ENCODE measurements at regions not wholly inside any gene's neighbourhood (a gene's known extent, or its start where the extent isn't known, plus 50 kb on each side); places are given as distances from the start of the nearest gene placed in this dataset.

- H3K4me3 ChIP-seq: no peak overlapping the region
- H3K9me3 ChIP-seq: no peaks in the 10 kb centered on the region
- H3K36me3 ChIP-seq: no peaks in the 10 kb centered on the region
- DNase-seq: no peak
- TF ChIP-seq POLR2A (IDR thresholded peaks at IDR 0.05) (no peak), CTCF (IDR thresholded peaks at IDR 0.05) (no peak)
- no peaks in the 10 kb centered on the region for H3K27me3 ChIP-seq
- no peak overlapping the region for H3K27ac ChIP-seq
- no peaks in the 10 kb centered on the region for H3K4me1 ChIP-seq
Observed at GRCh38 chr5:61619289-61619688, 287.2 kb downstream of the ZSWIM6 start.

GRCh38 chr5:61619777-61620518 is 287.9 kb downstream of the ZSWIM6 start:
- H3K36me3 ChIP-seq: no peaks in the 10 kb centered on the region
- no peak for TF ChIP-seq CTCF (IDR thresholded peaks at IDR 0.05)
- TF ChIP-seq POLR2A (IDR thresholded peaks at IDR 0.05): no peak
- no peaks in the 10 kb centered on the region for H3K27me3 ChIP-seq
- no peak overlapping the region for H3K4me3 ChIP-seq
- no peaks in the 10 kb centered on the region for H3K9me3 ChIP-seq
- H3K27ac ChIP-seq: no peak overlapping the region
- DNase-seq: no peak
- H3K4me1 ChIP-seq: peaks cover 0 to 3% (median 0%) of the 10 kb centered on the region in 4 donors

- DNase-seq: no peak
- Histone ChIP-seq H3K4me3 (no peak overlapping the region), H3K9me3 (no peaks in the 10 kb centered on the region), H3K36me3 (no peaks in the 10 kb centered on the region), H3K27ac (no peak overlapping the region), H3K4me1 (peaks cover 0 to 9% (median 2%) of the 10 kb centered on the region in 4 donors), H3K27me3 (no peaks in the 10 kb centered on the region)
- no peak for TF ChIP-seq CTCF (IDR thresholded peaks at IDR 0.05)
- no peak for TF ChIP-seq POLR2A (IDR thresholded peaks at IDR 0.05)
Observed at GRCh38 chr5:61620699-61621182, 288.7 kb downstream of the ZSWIM6 start.

GRCh38 chr5:61621202-61621650 is 289.2 kb downstream of the ZSWIM6 start:
- no peak for DNase-seq
- no peak overlapping the region for H3K27ac ChIP-seq
- H3K9me3 ChIP-seq: no peaks in the 10 kb centered on the region
- no peak overlapping the region for H3K4me3 ChIP-seq
- H3K36me3 ChIP-seq: no peaks in the 10 kb centered on the region
- H3K4me1 ChIP-seq: peaks cover 0 to 10% (median 5%) of the 10 kb centered on the region in 4 donors
- no peaks in the 10 kb centered on the region for H3K27me3 ChIP-seq
- TF ChIP-seq CTCF (IDR thresholded peaks at IDR 0.05) (no peak), POLR2A (IDR thresholded peaks at IDR 0.05) (no peak)

- no peak for DNase-seq
- H3K27me3 ChIP-seq: no peaks in the 10 kb centered on the region
- H3K4me3 ChIP-seq: no peak overlapping the region
- no peaks in the 10 kb centered on the region for H3K36me3 ChIP-seq
- no peak for TF ChIP-seq POLR2A (IDR thresholded peaks at IDR 0.05)
- TF ChIP-seq CTCF (IDR thresholded peaks at IDR 0.05): no peak
- H3K9me3 ChIP-seq: no peaks in the 10 kb centered on the region
- peaks cover 0 to 11% (median 5%) of the 10 kb centered on the region in 4 donors for H3K4me1 ChIP-seq
- H3K27ac ChIP-seq: no peak overlapping the region
Observed at GRCh38 chr5:61622156-61622555, 290.1 kb downstream of the ZSWIM6 start.
